AG09309 (cell line): ENCODE measurements at regions not wholly inside any gene's neighbourhood (a gene's known extent, or its start where the extent isn't known, plus 50 kb on each side); places are given as distances from the start of the nearest gene placed in this dataset.
A peak's percentile ranks its signal among the peaks of the same experiment; 100 is the strongest.

Experiments used
- DNase-seq: peaks from one replicate; pipeline ENCODE4 v3.0.0-alpha.2; 2010; ENCODE audit warnings: low read depth
- H3K4me3 ChIP-seq: 2 replicates; pipeline ENCODE4 v1.5.1; 2011; ENCODE audit warnings: mild to moderate bottlenecking, low read depth, low read length, moderate library complexity; ENCODE audit not compliant: control insufficient read depth
- TF ChIP-seq, protein P1 (sequence below): IDR thresholded peaks from 2 replicates; pipeline ENCODE4 v1.5.1; 2011; ENCODE audit warnings: mild to moderate bottlenecking, low read depth, low read length, inconsistent platforms; ENCODE audit not compliant: insufficient read depth, control insufficient read depth; ENCODE audit errors: missing control alignments

DNA sequence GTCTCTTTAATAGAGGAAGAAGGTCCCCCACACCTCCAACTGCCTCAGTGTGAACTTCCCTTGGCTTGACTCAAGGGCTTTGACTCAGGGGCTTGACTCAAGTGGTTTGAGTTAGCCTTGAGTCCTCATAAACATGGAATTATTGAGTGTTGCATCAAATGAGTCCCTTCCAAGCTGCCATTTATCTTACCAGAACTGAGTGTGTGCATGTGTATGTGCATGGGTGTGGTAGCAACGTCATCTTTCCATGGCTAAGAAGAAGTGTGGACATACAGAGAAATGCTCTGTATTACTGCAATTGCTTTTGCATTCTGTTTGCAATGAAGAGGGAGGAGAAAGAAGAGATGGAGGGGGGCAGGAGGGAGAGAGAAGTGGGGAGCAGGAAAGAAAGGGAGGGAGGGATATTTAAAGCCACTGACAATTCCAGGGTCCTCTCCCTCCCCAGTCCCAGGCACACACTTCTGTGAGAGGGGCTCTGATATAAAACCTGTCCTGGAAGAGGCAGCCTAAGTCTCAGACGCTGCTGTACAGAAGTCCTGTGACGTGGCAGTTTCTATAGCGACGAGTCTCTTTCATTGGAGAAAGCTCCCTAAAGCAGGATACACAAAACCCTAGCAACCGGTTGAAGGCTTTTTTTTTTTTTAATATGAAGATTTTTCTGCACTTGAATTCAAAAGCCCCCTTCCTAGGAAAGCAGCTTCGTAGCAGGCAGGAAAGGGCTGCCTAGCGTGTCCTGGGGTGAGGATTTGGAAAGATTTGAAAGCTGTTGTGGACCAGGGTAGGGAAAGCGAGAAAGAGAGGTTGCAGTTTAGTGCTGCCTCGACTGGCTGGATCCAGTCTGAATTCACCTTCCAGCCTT lies 93.3 kb upstream of the MAP1B start:
- DNase-seq: no peak
- no peak overlapping the region for H3K4me3 ChIP-seq
- TF ChIP-seq, protein P1, sequence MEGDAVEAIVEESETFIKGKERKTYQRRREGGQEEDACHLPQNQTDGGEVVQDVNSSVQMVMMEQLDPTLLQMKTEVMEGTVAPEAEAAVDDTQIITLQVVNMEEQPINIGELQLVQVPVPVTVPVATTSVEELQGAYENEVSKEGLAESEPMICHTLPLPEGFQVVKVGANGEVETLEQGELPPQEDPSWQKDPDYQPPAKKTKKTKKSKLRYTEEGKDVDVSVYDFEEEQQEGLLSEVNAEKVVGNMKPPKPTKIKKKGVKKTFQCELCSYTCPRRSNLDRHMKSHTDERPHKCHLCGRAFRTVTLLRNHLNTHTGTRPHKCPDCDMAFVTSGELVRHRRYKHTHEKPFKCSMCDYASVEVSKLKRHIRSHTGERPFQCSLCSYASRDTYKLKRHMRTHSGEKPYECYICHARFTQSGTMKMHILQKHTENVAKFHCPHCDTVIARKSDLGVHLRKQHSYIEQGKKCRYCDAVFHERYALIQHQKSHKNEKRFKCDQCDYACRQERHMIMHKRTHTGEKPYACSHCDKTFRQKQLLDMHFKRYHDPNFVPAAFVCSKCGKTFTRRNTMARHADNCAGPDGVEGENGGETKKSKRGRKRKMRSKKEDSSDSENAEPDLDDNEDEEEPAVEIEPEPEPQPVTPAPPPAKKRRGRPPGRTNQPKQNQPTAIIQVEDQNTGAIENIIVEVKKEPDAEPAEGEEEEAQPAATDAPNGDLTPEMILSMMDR: no peak

DNA sequence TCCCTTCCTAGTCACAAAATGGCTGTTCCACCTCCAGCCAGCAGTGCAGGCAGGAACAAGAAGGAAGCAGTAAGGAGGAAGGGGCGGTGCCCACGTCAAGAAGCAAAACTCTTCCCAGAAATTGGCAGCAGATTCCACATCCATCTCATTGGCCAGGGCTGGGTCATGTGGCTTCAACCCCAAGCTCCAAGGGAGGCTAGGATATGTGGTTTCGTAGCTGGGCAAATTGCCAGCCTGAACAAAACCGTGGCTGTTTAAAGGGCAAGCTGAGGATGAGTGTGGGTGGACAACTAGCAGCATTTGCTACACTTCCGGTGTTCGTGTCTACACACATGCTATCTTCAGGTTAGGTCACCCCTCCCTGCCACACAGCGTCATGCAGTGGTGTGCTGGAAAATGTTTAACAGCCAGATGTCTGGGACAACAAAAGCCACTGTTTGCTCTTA lies 92.1 kb upstream of the MAP1B start:
- TF ChIP-seq, protein P1: no peak
- H3K4me3 ChIP-seq: no peak overlapping the region
- no peak for DNase-seq

- TF ChIP-seq, protein P1: peak; percentile 83
- no peak overlapping the region for H3K4me3 ChIP-seq
- no peak for DNase-seq
Measured at GRCh38 chr5:72018143-72018803, 89.0 kb upstream of the MAP1B start.

DNA sequence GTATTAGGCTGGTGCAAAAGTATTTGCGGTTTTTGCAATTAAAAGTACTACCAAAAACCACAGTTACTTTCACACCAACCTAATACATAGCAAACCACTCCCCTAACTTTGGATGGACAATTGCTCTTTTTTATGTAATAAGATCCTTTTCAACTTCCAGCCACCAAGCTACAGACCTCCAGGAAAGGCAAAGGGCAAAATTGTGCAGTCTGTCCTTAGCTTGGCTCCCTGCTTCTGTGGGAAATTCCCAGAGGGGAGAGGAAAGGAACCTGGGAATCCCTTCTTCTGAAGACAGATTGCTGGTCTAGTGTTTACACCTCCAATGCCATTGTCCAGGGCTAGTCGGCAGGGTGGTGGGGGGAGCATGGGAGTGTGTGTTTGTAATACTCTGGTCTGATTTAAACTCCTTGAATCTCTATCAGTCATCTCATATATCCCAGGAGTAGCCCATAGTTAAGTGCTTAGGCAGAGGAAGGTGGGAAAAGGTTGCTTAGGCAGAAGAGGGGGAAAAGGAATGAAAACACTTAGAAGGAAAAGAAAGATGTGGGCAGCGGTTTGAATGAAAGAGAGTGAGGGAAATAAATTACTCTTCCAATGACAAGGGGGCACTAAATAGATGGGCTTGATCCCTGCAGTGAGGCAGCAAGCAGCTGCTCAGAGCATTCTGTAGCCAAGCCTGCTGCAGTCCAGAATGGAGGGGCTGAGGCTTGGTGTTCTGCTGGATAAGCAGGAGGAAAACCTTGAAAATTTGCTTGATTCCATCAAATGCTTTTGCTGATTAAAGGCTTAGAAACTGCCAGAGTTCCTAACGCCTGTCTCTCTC lies 86.9 kb upstream of the MAP1B start:
- TF ChIP-seq, protein P1: no peak
- no peak for DNase-seq
- no peak overlapping the region for H3K4me3 ChIP-seq

GRCh38 chr5:72021651-72022357 lies 85.5 kb upstream of the MAP1B start:
- no peak overlapping the region for H3K4me3 ChIP-seq
- no peak for DNase-seq
- TF ChIP-seq, protein P1: no peak

GRCh38 chr5:72028382-72028781 lies 78.9 kb upstream of the MAP1B start:
- H3K4me3 ChIP-seq: no peak overlapping the region
- TF ChIP-seq, protein P1: no peak
- DNase-seq: no peak
